MM.1S (cell line): ENCODE measurements at regions not wholly inside any gene's neighbourhood (a gene's known extent, or its start where the extent isn't known, plus 50 kb on each side); places are given as distances from the start of the nearest gene placed in this dataset.

Experiments
- CTCF ChIP-seq: fragments of 300-600 bp; sonication (generic); IDR thresholded peaks from 2 replicates; pipeline ENCODE4 v1.5.1; 2016; ENCODE audit warnings: antibody characterized with exemption, low read length, mixed read lengths
- EZH2 ChIP-seq: fragments of 300-600 bp; sonication (generic); optimal IDR thresholded peaks from 2 replicates; pipeline ENCODE3; 2017; ENCODE audit warnings: low read depth, mild to moderate bottlenecking, antibody characterized with exemption, low read length, mixed read lengths
- EZH2phosphoT487 ChIP-seq: fragments of 300-600 bp; sonication (generic); IDR thresholded peaks from 2 replicates; pipeline ENCODE4 v1.6.1; 2018; ENCODE audit warnings: antibody characterized with exemption, low read length

GRCh38 chr12:46470036-46470627 is 97.6 kb upstream of the SLC38A2 start:
- TF ChIP-seq CTCF, result no peak
- no peak for TF ChIP-seq EZH2phosphoT487
- TF ChIP-seq EZH2, result no peak
